ENCODE measurements at regions not wholly inside any gene's neighbourhood (a gene's known extent, or its start where the extent isn't known, plus 50 kb on each side); places are given as distances from the start of the nearest gene placed in this dataset.

DNA sequence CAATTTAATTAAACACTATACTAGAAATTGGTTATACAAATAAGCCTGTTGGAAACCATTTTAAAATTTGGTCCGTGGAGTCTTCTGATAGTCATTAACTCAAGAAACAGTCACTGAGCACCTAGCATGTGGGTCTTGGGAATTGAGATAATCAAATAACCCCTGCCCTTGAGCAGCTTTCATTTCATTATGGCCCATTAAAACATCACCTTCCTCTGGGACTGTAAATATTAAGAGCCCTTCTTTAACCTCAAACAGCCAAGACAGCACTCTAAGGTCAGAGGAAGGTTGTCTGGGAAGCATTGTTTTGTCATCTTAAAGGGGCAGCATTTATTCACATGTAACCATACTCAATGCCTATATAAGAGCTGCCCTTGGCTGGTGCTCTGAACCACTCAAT lies 610.3 kb upstream of the USP24 start:
- TF ChIP-seq POLR2A (IDR thresholded peaks at IDR 0.05) (no peak), EP300 (IDR thresholded peaks at IDR 0.05) (no peak)
- TF ChIP-seq, protein P1, sequence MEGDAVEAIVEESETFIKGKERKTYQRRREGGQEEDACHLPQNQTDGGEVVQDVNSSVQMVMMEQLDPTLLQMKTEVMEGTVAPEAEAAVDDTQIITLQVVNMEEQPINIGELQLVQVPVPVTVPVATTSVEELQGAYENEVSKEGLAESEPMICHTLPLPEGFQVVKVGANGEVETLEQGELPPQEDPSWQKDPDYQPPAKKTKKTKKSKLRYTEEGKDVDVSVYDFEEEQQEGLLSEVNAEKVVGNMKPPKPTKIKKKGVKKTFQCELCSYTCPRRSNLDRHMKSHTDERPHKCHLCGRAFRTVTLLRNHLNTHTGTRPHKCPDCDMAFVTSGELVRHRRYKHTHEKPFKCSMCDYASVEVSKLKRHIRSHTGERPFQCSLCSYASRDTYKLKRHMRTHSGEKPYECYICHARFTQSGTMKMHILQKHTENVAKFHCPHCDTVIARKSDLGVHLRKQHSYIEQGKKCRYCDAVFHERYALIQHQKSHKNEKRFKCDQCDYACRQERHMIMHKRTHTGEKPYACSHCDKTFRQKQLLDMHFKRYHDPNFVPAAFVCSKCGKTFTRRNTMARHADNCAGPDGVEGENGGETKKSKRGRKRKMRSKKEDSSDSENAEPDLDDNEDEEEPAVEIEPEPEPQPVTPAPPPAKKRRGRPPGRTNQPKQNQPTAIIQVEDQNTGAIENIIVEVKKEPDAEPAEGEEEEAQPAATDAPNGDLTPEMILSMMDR (IDR thresholded peaks at IDR 0.05): no peak

All from ovary (tissue), 3 donors.